Retinal pigment epithelial cell (primary cell): ENCODE measurements at regions not wholly inside any gene's neighbourhood (a gene's known extent, or its start where the extent isn't known, plus 50 kb on each side); places are given as distances from the start of the nearest gene placed in this dataset.

ENCODE experiments used
- DNase-seq: peaks from one replicate; pipeline ENCODE4 v3.0.0-alpha.2; 2010; ENCODE audit warnings: low read depth
- H3K4me3 ChIP-seq: 2 replicates; pipeline ENCODE4 v1.5.1; 2011; ENCODE audit warnings: mild to moderate bottlenecking, low read length, control low read depth, moderate library complexity
- TF ChIP-seq, protein P1 (sequence below): conservative IDR thresholded peaks from 2 replicates; pipeline ENCODE4 v1.5.1; 2011; ENCODE audit warnings: low read depth, low read length, control low read depth, inconsistent platforms

DNA sequence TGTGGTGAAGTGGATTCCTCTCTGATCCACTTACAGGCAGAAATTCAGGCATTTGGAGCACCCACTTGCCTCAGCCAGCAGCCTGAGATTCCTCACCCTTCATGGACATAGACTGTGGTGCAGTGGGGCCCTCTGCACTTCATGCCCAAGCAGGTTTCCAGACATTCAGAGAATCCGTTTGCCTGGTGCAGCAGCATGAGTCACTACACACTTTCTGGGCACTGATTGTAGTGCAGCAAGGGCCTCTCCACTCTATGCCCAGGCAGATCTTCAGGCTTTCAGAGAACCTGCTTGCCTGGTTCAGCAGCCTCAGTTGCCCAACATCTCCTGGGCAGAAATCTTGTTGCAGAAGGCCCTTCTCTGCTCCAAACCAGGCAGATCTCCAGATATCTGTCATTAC, 920.9 kb downstream of the SLITRK5 start:
- no peak for DNase-seq
- H3K4me3 ChIP-seq = no peak overlapping the region
- TF ChIP-seq, protein P1, sequence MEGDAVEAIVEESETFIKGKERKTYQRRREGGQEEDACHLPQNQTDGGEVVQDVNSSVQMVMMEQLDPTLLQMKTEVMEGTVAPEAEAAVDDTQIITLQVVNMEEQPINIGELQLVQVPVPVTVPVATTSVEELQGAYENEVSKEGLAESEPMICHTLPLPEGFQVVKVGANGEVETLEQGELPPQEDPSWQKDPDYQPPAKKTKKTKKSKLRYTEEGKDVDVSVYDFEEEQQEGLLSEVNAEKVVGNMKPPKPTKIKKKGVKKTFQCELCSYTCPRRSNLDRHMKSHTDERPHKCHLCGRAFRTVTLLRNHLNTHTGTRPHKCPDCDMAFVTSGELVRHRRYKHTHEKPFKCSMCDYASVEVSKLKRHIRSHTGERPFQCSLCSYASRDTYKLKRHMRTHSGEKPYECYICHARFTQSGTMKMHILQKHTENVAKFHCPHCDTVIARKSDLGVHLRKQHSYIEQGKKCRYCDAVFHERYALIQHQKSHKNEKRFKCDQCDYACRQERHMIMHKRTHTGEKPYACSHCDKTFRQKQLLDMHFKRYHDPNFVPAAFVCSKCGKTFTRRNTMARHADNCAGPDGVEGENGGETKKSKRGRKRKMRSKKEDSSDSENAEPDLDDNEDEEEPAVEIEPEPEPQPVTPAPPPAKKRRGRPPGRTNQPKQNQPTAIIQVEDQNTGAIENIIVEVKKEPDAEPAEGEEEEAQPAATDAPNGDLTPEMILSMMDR = no peak

- TF ChIP-seq, protein P1 = no peak
- H3K4me3 ChIP-seq = no peak overlapping the region
- no peak for DNase-seq
These were observed 930.8 kb downstream of the SLITRK5 start for GRCh38 chr13:88601949-88602348.

DNA sequence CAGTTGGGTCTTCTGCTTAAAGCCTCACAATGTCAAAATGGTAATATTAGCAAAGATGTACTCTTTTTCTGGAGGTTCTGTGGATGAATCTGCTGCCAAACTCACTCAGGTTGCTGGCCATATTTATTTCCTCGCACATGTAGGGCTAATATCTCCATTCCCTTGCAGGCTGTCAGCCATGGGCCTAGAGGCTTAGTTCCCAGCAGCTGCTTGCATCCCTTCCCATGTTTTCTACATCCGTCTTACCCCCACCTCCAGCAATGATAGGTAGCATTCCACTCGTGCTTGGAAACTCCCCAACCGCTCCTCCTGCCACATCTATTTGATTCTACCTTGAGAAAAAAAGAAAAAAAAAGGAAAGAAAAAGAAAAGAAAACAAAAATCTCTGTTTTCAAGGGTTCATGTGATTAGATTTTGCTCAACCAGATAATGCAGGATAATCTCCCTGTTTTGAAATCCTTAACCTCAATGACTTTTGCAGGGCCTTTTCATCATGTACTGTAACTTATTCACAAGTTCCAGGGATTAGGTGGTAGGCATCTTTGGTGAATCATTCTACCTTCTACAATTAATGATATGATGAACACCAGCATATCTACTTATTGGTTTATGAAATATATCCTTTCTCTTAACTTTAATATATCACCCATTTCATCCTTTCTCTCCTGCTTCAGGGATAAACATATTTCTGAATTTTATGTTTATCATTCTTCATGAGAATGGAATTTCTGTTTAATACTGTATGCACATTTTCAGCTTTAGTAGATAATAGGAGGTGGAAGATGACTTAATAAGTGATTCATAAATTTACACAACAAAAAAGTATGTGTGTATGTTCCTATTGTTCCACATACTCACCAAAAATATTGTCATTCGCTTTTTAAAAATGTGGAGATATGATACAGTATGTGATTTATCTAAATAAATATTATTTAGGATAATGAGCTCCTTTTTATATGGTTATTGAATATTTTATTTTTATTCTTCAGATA, 931.9 kb downstream of the SLITRK5 start:
- no peak overlapping the region for H3K4me3 ChIP-seq
- peak; percentile 20 for DNase-seq
- TF ChIP-seq, protein P1 = no peak

DNA sequence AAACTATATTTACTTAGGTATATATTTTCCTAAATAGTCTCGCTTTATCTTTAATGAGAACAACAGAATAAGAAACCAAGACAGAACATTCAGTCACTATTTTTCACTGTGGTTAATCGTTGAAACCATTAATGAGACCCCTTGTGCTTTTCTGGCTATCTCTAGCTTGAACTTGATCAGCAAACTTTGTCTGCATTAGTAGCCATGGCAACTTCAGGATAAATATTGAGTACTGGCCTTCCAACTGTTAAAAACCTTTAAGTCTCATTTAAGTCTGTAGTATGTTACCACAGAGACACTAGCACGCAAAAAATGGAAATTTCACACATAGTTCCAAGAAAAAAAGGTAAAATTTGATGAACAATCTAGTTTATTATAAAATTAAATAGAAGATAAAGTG, 946.0 kb downstream of the SLITRK5 start:
- H3K4me3 ChIP-seq = no peak overlapping the region
- TF ChIP-seq, protein P1 = no peak
- DNase-seq = peak; percentile 34

DNA sequence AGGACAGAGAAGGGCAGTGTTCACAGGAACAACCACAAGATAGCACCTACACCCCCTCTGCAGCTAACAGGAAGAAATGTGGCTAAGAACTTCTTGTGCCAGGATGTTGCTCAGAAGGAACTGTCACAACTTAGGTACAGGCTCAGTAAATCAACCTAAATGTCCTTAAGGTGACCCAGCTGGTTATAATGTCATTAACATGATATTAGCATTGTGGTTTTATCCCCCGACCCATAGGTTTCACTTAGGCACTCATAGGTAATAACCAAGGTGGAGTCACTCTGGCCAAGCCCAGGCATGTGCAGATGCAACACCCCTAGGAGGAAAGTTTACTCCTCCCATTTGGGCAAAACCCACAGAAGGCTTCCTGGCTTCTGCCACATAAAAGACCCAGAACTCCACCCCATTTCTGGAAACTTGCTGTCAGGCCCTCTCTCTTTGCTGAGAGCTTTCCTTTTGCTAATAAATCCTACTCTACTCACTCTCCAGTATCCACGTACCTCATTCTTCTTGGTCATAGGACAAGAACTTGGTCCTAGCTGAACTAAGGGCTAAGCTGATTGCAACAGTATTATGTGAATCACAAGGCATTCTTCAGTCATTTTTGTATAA, 951.3 kb downstream of the SLITRK5 start:
- TF ChIP-seq, protein P1 = no peak
- no peak for DNase-seq
- H3K4me3 ChIP-seq = no peak overlapping the region

DNA sequence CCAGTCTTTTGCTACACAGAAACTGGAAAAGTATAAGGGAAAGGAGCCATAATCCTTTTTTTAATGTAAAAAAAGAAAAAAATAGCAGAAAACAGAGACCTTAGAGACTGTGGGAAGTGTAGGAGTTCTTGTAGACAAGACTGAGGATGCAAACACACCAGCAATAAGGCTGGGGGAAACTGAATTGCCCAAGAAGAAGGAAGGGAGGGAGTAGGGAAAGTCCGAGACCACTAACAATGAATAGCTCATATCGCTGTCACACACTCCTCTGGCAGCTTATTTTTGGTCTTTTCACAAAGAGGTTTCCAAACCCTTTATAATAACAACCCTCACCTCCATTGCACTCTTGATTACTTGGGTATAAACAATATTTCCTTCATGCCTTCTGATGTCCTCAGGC, 952.0 kb downstream of the SLITRK5 start:
- TF ChIP-seq, protein P1 = no peak
- no peak overlapping the region for H3K4me3 ChIP-seq
- DNase-seq = no peak
